ENCODE measurements at regions not wholly inside any gene's neighbourhood (a gene's known extent, or its start where the extent isn't known, plus 50 kb on each side); places are given as distances from the start of the nearest gene placed in this dataset.
"Not testable (repeated sequence)": the region's sequence is repeated elsewhere in the genome, so short reads cannot be mapped to it uniquely, and the experiment has no call there.

DNA sequence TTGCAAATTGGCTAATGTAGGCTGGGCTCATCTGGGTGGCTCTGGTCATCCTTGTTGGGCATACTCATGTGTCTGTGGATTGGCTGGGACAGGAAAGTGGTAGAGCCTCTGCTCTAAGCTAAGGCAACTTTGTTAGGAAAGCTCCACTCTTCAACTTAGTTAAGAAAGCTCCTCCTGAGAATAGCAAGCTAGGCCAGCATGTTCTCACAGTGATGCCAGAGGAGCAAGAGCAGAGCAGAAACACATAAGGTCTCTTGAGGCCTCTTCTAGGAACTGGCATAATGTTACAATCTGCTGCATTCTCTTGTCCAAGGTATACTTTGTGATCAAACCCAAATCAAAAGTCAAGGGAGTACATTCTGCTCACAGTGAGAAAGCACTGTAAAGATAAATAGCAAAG is 158.6 kb upstream of the RORA start:
- H3K4me1 Mint-ChIP-seq = no peaks in the 10 kb centered on the region
- no peak overlapping the region for H3K4me3 Mint-ChIP-seq
- H3K36me3 Mint-ChIP-seq = peaks cover 0 to 4% (median 0%) of the 10 kb centered on the region in 3 donors
- no peak for ATAC-seq
- H3K9me3 Mint-ChIP-seq = peaks cover 0 to 13% (median 2%) of the 10 kb centered on the region in 9 donors
- no peak for DNase-seq
- peaks cover 9 to 53% (median 16%) of the 10 kb centered on the region in 5 donors for H3K27me3 Mint-ChIP-seq
- H3K27ac Mint-ChIP-seq = no peak overlapping the region
- POLR2A ChIA-PET = no interaction called here

GRCh38 chr15:61383421-61383820 is 154.3 kb upstream of the RORA start:
- no peak for DNase-seq
- H3K4me3 Mint-ChIP-seq = no peak overlapping the region
- H3K36me3 Mint-ChIP-seq = peaks cover 0 to 1% (median 0%) of the 10 kb centered on the region in 3 donors
- ATAC-seq = no peak
- H3K27me3 Mint-ChIP-seq = peaks cover 6 to 25% (median 10%) of the 10 kb centered on the region in 5 donors
- H3K27ac Mint-ChIP-seq = no peak overlapping the region
- no peaks in the 10 kb centered on the region for H3K4me1 Mint-ChIP-seq
- POLR2A ChIA-PET = no interaction called here
- H3K9me3 Mint-ChIP-seq = peaks cover 0 to 8% (median 2%) of the 10 kb centered on the region in 9 donors

DNA sequence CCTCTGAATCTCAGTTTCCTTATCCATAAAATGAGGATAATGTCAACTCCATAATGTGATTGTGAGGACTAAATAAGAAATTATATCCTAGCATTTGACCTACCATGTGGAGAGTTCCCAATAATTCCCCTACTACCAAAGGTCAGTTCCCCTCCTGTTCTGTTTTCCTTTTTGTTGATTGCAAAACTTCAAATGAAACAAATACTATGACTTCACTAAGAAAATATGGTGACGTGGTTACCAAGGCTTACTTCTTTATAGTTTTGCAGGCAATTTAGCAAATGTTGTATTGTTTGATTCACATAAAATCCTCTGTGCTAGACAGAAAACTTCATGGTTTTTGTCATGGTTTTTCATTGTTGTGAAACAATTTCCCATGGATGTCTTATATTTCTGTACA is 153.8 kb upstream of the RORA start:
- Mint-ChIP-seq H3K27ac (no peak overlapping the region), H3K4me1 (no peaks in the 10 kb centered on the region), H3K4me3 (no peak overlapping the region), H3K27me3 (peaks cover 8 to 25% (median 11%) of the 10 kb centered on the region in 5 donors), H3K9me3 (peaks cover 0 to 5% (median 2%) of the 10 kb centered on the region in 9 donors), H3K36me3 (no peaks in the 10 kb centered on the region)
- DNase-seq (no peak), ATAC-seq (no peak)
- POLR2A ChIA-PET = no interaction called here

DNA sequence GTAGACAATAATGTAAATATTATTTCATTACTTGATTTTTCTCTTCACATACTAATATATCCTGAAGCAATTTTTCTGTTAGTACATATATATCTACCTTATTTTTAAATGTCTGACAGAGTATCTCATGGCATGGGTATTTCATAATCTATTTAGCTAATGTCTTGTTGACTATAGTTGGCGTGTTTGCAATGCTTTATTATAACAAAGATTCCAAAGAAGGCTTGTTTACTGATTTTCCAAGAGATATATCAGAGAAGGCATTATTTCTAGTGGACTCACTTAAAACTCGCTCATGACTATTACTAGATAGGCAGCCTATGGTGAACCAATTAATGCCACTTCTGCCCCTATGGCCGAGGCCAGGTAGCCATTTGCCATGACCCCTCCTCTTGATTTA is 152.4 kb upstream of the RORA start:
- H3K27ac Mint-ChIP-seq = no peak overlapping the region
- no peaks in the 10 kb centered on the region for H3K36me3 Mint-ChIP-seq
- POLR2A ChIA-PET = no interaction called here
- H3K4me3 Mint-ChIP-seq = no peak overlapping the region
- H3K4me1 Mint-ChIP-seq = no peaks in the 10 kb centered on the region
- DNase-seq (no peak), ATAC-seq (no peak)
- peaks cover 6 to 19% (median 8%) of the 10 kb centered on the region in 5 donors for H3K27me3 Mint-ChIP-seq
- peaks cover 0 to 4% (median 0%) of the 10 kb centered on the region in 9 donors for H3K9me3 Mint-ChIP-seq

- Mint-ChIP-seq H3K4me1 (no peaks in the 10 kb centered on the region), H3K36me3 (no peaks in the 10 kb centered on the region), H3K4me3 (no peak overlapping the region), H3K27ac (no peak overlapping the region), H3K27me3 (peaks cover 5 to 9% (median 7%) of the 10 kb centered on the region in 5 donors), H3K9me3 (peaks cover 0 to 3% (median 0%) of the 10 kb centered on the region in 9 donors)
- no peak for ATAC-seq
- DNase-seq = no peak
- POLR2A ChIA-PET = no interaction called here
These were observed 151.2 kb upstream of the RORA start for GRCh38 chr15:61380270-61380669.

GRCh38 chr15:61379005-61379404 is 149.9 kb upstream of the RORA start:
- no peaks in the 10 kb centered on the region for H3K9me3 Mint-ChIP-seq
- no peaks in the 10 kb centered on the region for H3K4me1 Mint-ChIP-seq
- H3K27ac Mint-ChIP-seq = no peak overlapping the region
- no peak overlapping the region for H3K4me3 Mint-ChIP-seq
- no peaks in the 10 kb centered on the region for H3K36me3 Mint-ChIP-seq
- peaks cover 0 to 8% (median 3%) of the 10 kb centered on the region in 5 donors for H3K27me3 Mint-ChIP-seq
- ATAC-seq (no peak), DNase-seq (no peak)
- POLR2A ChIA-PET = no interaction called here

DNA sequence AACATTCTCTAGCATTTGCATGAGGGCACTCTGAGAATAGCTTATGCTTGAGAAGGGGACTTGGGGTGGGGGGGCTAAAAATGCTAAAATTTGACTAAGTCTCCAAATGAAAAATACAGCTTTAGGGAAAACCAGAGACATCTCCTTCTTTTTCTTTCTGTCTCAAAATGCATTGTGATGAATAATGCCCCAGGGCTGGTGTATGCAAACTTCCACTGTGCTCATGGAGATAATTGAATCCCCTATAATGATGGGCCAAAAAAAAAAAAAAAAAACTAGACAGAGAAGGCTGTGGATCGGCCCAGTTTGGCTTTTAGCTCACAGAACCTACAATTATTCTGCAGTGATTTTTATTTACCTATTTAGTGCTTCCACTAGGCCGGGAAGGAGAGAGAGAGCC is 147.9 kb upstream of the RORA start:
- no peaks in the 10 kb centered on the region for H3K36me3 Mint-ChIP-seq
- DNase-seq (no peak), ATAC-seq (no peak)
- POLR2A ChIA-PET = no interaction called here
- no peak overlapping the region for H3K27ac Mint-ChIP-seq
- H3K27me3 Mint-ChIP-seq = peaks cover 0 to 15% (median 5%) of the 10 kb centered on the region in 5 donors
- no peaks in the 10 kb centered on the region for H3K4me1 Mint-ChIP-seq
- no peak overlapping the region for H3K4me3 Mint-ChIP-seq
- H3K9me3 Mint-ChIP-seq = no peaks in the 10 kb centered on the region

DNA sequence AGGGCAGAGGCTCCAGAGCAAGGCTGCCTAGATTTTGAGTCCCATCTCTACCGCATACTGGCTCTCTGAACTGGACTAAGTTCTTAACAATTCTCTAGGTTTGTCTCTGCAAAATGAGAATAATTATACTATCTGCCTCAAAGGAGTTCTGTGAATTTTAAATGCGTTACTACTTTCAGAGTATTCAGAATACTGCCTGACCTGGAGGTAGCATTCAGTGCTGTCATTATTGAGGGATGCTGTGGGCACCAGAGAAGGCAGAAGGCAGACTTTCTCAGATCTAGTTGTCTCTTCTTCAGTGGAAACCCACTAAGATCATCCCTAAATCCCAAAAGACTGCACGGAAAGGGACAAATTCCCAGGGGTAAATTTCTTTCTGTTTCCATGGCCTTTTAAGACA is 147.4 kb upstream of the RORA start:
- POLR2A ChIA-PET = no interaction called here
- ATAC-seq (no peak), DNase-seq (no peak)
- no peak overlapping the region for H3K4me3 Mint-ChIP-seq
- H3K27ac Mint-ChIP-seq = no peak overlapping the region
- no peaks in the 10 kb centered on the region for H3K36me3 Mint-ChIP-seq
- no peaks in the 10 kb centered on the region for H3K4me1 Mint-ChIP-seq
- peaks cover 0 to 15% (median 5%) of the 10 kb centered on the region in 5 donors for H3K27me3 Mint-ChIP-seq
- H3K9me3 Mint-ChIP-seq = no peaks in the 10 kb centered on the region

DNA sequence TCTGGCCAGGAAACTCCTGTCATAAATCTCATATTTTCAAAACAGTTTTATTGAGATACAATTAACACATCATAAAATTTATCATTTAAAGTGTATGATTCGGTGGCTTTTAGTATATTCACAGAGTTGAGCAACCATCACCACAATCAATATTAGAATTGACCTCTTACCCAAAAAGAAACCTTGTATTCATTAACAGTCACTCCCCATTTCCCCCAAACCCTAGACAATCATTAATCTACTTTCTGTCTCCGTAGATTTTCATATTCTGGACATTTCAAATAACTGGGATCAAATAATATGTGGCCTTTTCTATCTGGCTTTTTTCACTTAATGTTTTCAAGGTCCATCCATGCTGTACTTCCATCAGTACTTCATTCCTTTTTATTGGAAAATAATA is 145.7 kb upstream of the RORA start:
- no peaks in the 10 kb centered on the region for H3K36me3 Mint-ChIP-seq
- H3K4me1 Mint-ChIP-seq = no peaks in the 10 kb centered on the region
- POLR2A ChIA-PET = no interaction called here
- H3K4me3 Mint-ChIP-seq = no peak overlapping the region
- peaks cover 8 to 21% (median 9%) of the 10 kb centered on the region in 5 donors for H3K27me3 Mint-ChIP-seq
- DNase-seq (no peak), ATAC-seq (no peak)
- no peaks in the 10 kb centered on the region for H3K9me3 Mint-ChIP-seq
- no peak overlapping the region for H3K27ac Mint-ChIP-seq

GRCh38 chr15:61367953-61368352 is 138.9 kb upstream of the RORA start:
- Mint-ChIP-seq H3K4me3 (no peak overlapping the region), H3K9me3 (peaks cover 0 to 25% (median 16%) of the 10 kb centered on the region in 9 donors), H3K27me3 (peaks cover 13 to 66% (median 20%) of the 10 kb centered on the region in 5 donors), H3K4me1 (no peaks in the 10 kb centered on the region), H3K27ac (no peak overlapping the region), H3K36me3 (peaks cover 0 to 18% (median 1%) of the 10 kb centered on the region in 3 donors)
- no peak for ATAC-seq
- POLR2A ChIA-PET = no interaction called here
- DNase-seq = no peak

- H3K27me3 Mint-ChIP-seq = peaks cover 16 to 67% (median 25%) of the 10 kb centered on the region in 5 donors
These were observed 135.8 kb upstream of the RORA start for GRCh38 chr15:61364871-61365270.

GRCh38 chr15:61362912-61363311 is 133.8 kb upstream of the RORA start:
- H3K4me3 Mint-ChIP-seq, ATAC-seq, H3K4me1 Mint-ChIP-seq, H3K27ac Mint-ChIP-seq, POLR2A ChIA-PET, DNase-seq: not testable (repeated sequence)
- Mint-ChIP-seq H3K36me3 (peaks cover 2 to 32% (median 3%) of the 10 kb centered on the region in 3 donors), H3K27me3 (peaks cover 19 to 57% (median 32%) of the 10 kb centered on the region in 5 donors), H3K9me3 (peaks cover 4 to 35% (median 27%) of the 10 kb centered on the region in 9 donors)

More at GRCh38 chr15:61364871-61365270, 135.8 kb upstream of the RORA start:
- no peak for ATAC-seq
- peak in 1 of 10 donors; percentile 55 for DNase-seq
- no peak overlapping the region for H3K27ac Mint-ChIP-seq
- H3K4me1 Mint-ChIP-seq = no peaks in the 10 kb centered on the region
- H3K36me3 Mint-ChIP-seq = peaks cover 2 to 29% (median 3%) of the 10 kb centered on the region in 3 donors
- H3K9me3 Mint-ChIP-seq = peaks cover 4 to 35% (median 26%) of the 10 kb centered on the region in 9 donors
- POLR2A ChIA-PET = no interaction called here
- no peak overlapping the region for H3K4me3 Mint-ChIP-seq

- no peaks in the 10 kb centered on the region for H3K4me1 Mint-ChIP-seq
- H3K36me3 Mint-ChIP-seq = peaks cover 0 to 6% (median 0%) of the 10 kb centered on the region in 3 donors
- no peak for DNase-seq
- no peak overlapping the region for H3K27ac Mint-ChIP-seq
- ATAC-seq = no peak
- H3K9me3 Mint-ChIP-seq = peaks cover 6 to 26% (median 10%) of the 10 kb centered on the region in 9 donors
- no peak overlapping the region for H3K4me3 Mint-ChIP-seq
- POLR2A ChIA-PET = no interaction called here
- peaks cover 10 to 47% (median 20%) of the 10 kb centered on the region in 5 donors for H3K27me3 Mint-ChIP-seq
These were observed 115.2 kb upstream of the RORA start for GRCh38 chr15:61344293-61344692.

- Mint-ChIP-seq H3K36me3 (peaks cover 0 to 6% (median 0%) of the 10 kb centered on the region in 3 donors), H3K27me3 (peaks cover 12 to 56% (median 20%) of the 10 kb centered on the region in 5 donors), H3K9me3 (peaks cover 6 to 26% (median 10%) of the 10 kb centered on the region in 9 donors), H3K27ac (no peak overlapping the region), H3K4me1 (no peaks in the 10 kb centered on the region), H3K4me3 (no peak overlapping the region)
- DNase-seq = no peak
- POLR2A ChIA-PET = no interaction called here
- ATAC-seq = no peak
These were observed 113.3 kb upstream of the RORA start for GRCh38 chr15:61342390-61342789.

All from naive thymus-derived CD8-positive, alpha-beta T cell (primary cell).